GM13977 (cell line): ENCODE measurements at regions not wholly inside any gene's neighbourhood (a gene's known extent, or its start where the extent isn't known, plus 50 kb on each side); places are given as distances from the start of the nearest gene placed in this dataset.

Source experiments
- DNase-seq: peaks from one replicate; pipeline ENCODE4 v3.0.0; 2012; ENCODE audit warnings: low spot score
- in situ Hi-C: fragments of 300-500 bp; cut with MboI; formaldehyde crosslinking; loops from one replicate; pipeline ENCODE4 v1.12.0; 2022; ENCODE audit warnings: low sequenced_read_pairs, low pct_unique_long_range_greater_than_20kb, mixed read lengths, inconsistent platforms; ENCODE audit not compliant: unreplicated experiment
- TF ChIP-seq, protein P1 (sequence below): IDR thresholded peaks from 2 replicates; pipeline ENCODE4 v1.5.1; 2012; ENCODE audit warnings: mild to moderate bottlenecking, control low read depth; ENCODE audit not compliant: insufficient read depth; ENCODE audit errors: extremely low read depth, missing control alignments

DNA sequence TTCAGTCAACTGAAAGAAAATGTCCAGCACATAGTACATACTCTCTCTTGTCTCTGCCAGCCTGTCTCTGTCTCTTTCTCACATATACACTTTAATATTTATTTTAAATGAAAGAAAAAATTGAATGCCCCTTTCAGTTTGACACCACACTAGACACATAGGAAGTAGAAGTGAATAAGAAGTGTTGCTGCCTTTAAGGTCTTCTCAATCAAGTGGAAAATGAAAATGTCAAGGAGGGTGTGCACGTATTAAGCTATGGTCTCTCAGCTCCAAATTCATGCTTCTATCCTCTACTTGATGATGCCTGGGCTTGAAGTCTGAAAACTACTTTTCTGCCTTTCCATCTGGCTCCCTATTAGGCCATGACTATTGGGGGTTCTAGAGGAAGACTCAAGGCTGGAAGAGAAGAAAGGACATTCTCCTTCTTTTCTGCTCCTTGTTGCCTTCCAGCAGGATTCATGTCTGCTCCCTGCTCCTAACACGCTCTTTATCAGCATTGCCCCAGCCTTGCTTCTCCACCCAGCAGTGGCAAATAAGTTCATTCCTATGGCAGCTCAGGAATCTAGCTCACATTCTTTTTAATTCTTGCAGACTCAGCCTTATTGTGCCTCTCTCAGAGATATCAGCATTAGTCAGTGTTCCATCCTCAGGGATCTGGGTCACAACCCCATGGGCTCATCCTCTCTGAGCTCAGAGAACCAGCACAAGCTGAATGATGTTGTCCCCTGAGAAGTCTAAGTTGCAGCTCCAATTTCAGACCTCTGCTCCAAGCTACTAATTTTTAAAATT, 609.1 kb upstream of the GRM7 start:
- in situ Hi-C loops, result no loop called here
- TF ChIP-seq, protein P1, sequence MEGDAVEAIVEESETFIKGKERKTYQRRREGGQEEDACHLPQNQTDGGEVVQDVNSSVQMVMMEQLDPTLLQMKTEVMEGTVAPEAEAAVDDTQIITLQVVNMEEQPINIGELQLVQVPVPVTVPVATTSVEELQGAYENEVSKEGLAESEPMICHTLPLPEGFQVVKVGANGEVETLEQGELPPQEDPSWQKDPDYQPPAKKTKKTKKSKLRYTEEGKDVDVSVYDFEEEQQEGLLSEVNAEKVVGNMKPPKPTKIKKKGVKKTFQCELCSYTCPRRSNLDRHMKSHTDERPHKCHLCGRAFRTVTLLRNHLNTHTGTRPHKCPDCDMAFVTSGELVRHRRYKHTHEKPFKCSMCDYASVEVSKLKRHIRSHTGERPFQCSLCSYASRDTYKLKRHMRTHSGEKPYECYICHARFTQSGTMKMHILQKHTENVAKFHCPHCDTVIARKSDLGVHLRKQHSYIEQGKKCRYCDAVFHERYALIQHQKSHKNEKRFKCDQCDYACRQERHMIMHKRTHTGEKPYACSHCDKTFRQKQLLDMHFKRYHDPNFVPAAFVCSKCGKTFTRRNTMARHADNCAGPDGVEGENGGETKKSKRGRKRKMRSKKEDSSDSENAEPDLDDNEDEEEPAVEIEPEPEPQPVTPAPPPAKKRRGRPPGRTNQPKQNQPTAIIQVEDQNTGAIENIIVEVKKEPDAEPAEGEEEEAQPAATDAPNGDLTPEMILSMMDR, result no peak
- no peak for DNase-seq

DNA sequence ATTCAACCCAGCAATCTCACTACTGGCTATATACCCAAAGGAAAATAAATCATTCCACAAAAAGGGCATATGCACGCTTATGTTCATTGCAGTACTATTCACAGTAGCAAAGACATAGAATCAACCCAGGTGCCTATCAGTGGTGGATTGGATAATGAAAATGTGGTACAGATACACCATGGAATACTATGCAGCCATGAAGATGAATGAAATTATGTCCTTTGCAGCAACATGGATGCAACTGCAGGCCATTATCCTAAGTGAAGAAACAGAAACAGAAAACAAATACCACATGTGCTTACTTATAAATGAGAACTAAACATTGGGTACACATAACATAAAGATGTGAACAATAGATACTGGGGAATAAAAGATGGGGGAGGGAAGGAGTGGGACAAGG, 606.4 kb upstream of the GRM7 start:
- TF ChIP-seq, protein P1, result no peak
- in situ Hi-C loops, result no loop called here
- no peak for DNase-seq

DNA sequence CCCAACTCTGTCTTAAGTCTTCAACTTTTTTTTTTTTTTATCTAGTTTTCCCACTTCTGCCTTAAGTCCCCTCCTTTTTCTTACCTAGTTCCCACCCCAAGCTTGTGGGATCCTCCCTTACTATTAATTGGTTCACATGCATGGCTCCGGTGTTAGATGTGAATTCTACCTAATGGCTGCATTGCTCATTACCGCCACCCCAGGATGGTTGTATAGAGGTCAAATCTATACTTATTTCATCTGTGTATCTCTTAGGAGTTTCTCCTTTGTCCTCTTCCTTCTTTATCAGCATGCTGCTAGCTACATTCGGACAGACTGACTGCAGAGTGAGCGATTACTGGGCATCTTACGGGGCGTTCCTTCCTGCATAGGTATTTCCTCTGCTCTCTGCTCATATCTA, 605.7 kb upstream of the GRM7 start:
- no peak for DNase-seq
- in situ Hi-C loops, result no loop called here
- TF ChIP-seq, protein P1, result no peak

DNA sequence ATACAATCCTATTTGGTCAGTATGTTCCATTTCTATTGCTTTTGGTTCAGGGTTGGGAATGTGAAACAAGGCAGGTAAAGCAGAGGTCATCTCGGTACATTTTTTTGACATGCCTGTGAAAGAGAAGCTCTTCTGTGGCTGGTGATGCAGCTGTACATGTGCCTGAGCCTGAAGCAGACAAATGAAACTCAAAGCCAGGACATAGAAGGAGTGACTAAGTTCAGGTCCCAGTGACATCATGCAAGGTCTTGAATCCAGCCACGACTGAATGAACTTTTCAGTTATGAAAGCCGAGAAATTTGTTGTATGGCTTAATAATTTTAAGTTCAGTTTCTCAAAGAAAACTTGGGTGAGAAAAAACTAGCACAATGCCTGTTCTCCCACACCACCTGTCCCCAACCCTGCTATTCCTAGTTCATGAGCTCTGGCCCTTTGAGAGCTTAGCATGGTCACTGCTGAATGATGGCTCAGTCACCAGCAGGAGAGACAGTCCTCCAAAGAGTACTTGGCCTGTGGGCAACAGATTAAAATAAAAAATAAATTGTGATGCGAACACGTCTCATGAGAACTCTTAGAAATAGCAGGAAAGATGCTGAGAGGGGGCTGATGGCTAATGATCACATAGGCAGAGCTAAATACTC, 600.2 kb upstream of the GRM7 start:
- peak; percentile 14 for DNase-seq
- in situ Hi-C loops, result no loop called here
- TF ChIP-seq, protein P1, result no peak

DNA sequence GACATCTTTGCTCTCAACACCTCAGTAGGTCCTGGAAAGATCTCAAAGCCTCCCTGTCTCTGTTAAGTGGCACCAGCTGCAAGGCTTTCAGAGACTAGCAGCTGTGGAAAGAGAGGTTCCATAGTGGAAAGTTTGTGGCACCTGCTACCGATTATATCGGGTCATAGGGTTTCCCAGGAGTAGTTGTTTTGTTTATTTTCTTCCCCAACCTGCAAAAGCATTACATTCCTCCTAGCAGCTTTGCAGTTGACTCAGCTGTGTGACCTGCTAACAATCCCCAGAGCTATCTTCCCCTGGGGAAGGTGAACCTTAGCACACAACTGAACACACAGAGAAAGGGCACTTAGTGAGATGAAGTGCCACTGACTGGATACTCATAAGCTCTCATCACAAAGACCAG, 598.9 kb upstream of the GRM7 start:
- TF ChIP-seq, protein P1, result no peak
- DNase-seq, result no peak
- in situ Hi-C loops, result no loop called here

DNA sequence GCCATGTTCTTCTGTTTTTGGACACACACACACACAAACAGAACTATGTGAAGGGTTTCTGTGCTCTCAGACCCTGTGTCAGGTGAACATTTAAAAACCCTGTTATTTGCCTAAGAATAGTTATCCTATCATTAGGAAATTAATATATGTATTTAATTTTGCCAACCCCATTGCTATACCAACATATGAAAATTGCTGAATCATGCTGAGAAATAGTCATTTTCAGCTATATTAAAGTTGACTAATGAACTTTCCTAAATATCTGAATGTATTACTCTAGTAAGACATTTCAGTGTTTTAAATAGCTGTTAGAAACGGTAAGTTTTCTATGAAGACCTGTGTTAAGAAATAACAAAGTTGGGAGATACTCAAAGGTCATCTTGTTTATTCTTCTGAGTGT, 596.9 kb upstream of the GRM7 start:
- DNase-seq, result no peak
- TF ChIP-seq, protein P1, result no peak
- in situ Hi-C loops, result no loop called here
